HEK293 (cell line): ENCODE measurements at regions not wholly inside any gene's neighbourhood (a gene's known extent, or its start where the extent isn't known, plus 50 kb on each side); places are given as distances from the start of the nearest gene placed in this dataset.
A peak's percentile ranks its signal among the peaks of the same experiment; 100 is the strongest.

Experiments used
- BCL11A ChIP-seq: fragments of 450-650 bp; formaldehyde crosslinking; IDR thresholded peaks from 2 replicates; pipeline ENCODE4 v1.5.1; 2016; ENCODE audit warnings: low read depth, missing biosample characterization, missing genetic modification characterization
- BCL6B ChIP-seq: fragments of 450-650 bp; formaldehyde crosslinking; IDR thresholded peaks from 2 replicates; pipeline ENCODE4 v1.5.1; 2017; ENCODE audit warnings: missing biosample characterization, missing genetic modification characterization
- GLI2 ChIP-seq: fragments of 450-650 bp; formaldehyde crosslinking; IDR thresholded peaks from 2 replicates; pipeline ENCODE4; 2017; ENCODE audit warnings: missing biosample characterization, missing genetic modification characterization, low read depth, borderline replicate concordance
- GLIS1 ChIP-seq: fragments of 450-650 bp; formaldehyde crosslinking; IDR thresholded peaks from 2 replicates; pipeline ENCODE4 v1.5.1; 2016; ENCODE audit warnings: missing biosample characterization, missing genetic modification characterization
- KLF8 ChIP-seq: fragments of 450-650 bp; formaldehyde crosslinking; IDR thresholded peaks from 2 replicates; pipeline ENCODE4 v1.5.1; 2016; ENCODE audit warnings: missing biosample characterization, missing genetic modification characterization
- SALL2 ChIP-seq: fragments of 450-650 bp; formaldehyde crosslinking; IDR thresholded peaks from 2 replicates; pipeline ENCODE4 v1.5.0; 2017; ENCODE audit warnings: missing biosample characterization, mild to moderate bottlenecking, missing genetic modification characterization, borderline replicate concordance
- ZBTB49 ChIP-seq: fragments of 450-650 bp; formaldehyde crosslinking; IDR thresholded peaks from 2 replicates; pipeline ENCODE4 v1.5.1; 2016; ENCODE audit warnings: missing biosample characterization, missing genetic modification characterization, low read depth
- ZNF121 ChIP-seq: fragments of 450-650 bp; formaldehyde crosslinking; IDR thresholded peaks from 2 replicates; pipeline ENCODE4 v1.5.1; 2016; ENCODE audit warnings: missing biosample characterization, missing genetic modification characterization
- ZNF138 ChIP-seq: fragments of 450-650 bp; formaldehyde crosslinking; IDR thresholded peaks from 2 replicates; pipeline ENCODE4 v1.5.1; 2016; ENCODE audit warnings: missing biosample characterization, missing genetic modification characterization, borderline replicate concordance
- ZNF155 ChIP-seq: fragments of 450-650 bp; formaldehyde crosslinking; IDR thresholded peaks from 2 replicates; pipeline ENCODE4 v1.5.1; 2016; ENCODE audit warnings: missing biosample characterization, missing genetic modification characterization
- ZNF211 ChIP-seq: fragments of 450-650 bp; formaldehyde crosslinking; IDR thresholded peaks from 2 replicates; pipeline ENCODE4 v1.5.1; 2016; ENCODE audit warnings: low read depth, missing biosample characterization, missing genetic modification characterization
- ZNF248 ChIP-seq: fragments of 450-650 bp; formaldehyde crosslinking; IDR thresholded peaks from 2 replicates; pipeline ENCODE4 v1.5.1; 2017; ENCODE audit warnings: missing biosample characterization, missing genetic modification characterization
- ZNF302 ChIP-seq: fragments of 450-650 bp; formaldehyde crosslinking; IDR thresholded peaks from 2 replicates; pipeline ENCODE4 v1.5.1; 2016; ENCODE audit warnings: missing biosample characterization, missing genetic modification characterization, low read depth
- ZNF398 ChIP-seq: fragments of 450-650 bp; formaldehyde crosslinking; IDR thresholded peaks from 2 replicates; pipeline ENCODE4 v1.5.1; 2017; ENCODE audit warnings: missing biosample characterization, missing genetic modification characterization
- ZNF426 ChIP-seq: fragments of 450-650 bp; formaldehyde crosslinking; IDR thresholded peaks from 2 replicates; pipeline ENCODE4 v1.5.1; 2017; ENCODE audit warnings: missing biosample characterization, missing genetic modification characterization, mild to moderate bottlenecking, inconsistent platforms, moderate library complexity
- ZNF629 ChIP-seq: fragments of 450-650 bp; formaldehyde crosslinking; IDR thresholded peaks from 2 replicates; pipeline ENCODE4 v1.5.1; 2017; ENCODE audit warnings: missing biosample characterization, missing genetic modification characterization
- ZNF747 ChIP-seq: fragments of 450-650 bp; formaldehyde crosslinking; IDR thresholded peaks from 2 replicates; pipeline ENCODE4 v1.5.1; 2016; ENCODE audit warnings: missing biosample characterization, missing genetic modification characterization
- ZNF785 ChIP-seq: fragments of 450-650 bp; formaldehyde crosslinking; IDR thresholded peaks from 2 replicates; pipeline ENCODE4 v1.5.1; 2016; ENCODE audit warnings: missing biosample characterization, missing genetic modification characterization
- ZSCAN4 ChIP-seq: fragments of 450-650 bp; formaldehyde crosslinking; IDR thresholded peaks from 2 replicates; pipeline ENCODE4 v1.5.1; 2017; ENCODE audit warnings: missing biosample characterization, missing genetic modification characterization
- ZXDB ChIP-seq: fragments of 450-650 bp; formaldehyde crosslinking; IDR thresholded peaks from 2 replicates; pipeline ENCODE4 v1.5.1; 2016; ENCODE audit warnings: missing biosample characterization, missing genetic modification characterization
- TF ChIP-seq, protein P1 (sequence below): fragments of 450-650 bp; formaldehyde crosslinking; IDR thresholded peaks from 2 replicates; pipeline ENCODE4; 2016; ENCODE audit warnings: missing biosample characterization, missing genetic modification characterization
- TF ChIP-seq, protein P2 (sequence below): fragments of 450-650 bp; formaldehyde crosslinking; conservative IDR thresholded peaks from 2 replicates; pipeline ENCODE4 v1.5.1; 2016; ENCODE audit warnings: low read depth, missing biosample characterization, missing genetic modification characterization
- TF ChIP-seq, protein P3 (sequence below): fragments of 450-650 bp; formaldehyde crosslinking; conservative IDR thresholded peaks from 2 replicates; pipeline ENCODE4 v1.5.1; 2016; ENCODE audit warnings: low read depth, missing biosample characterization, missing genetic modification characterization

DNA sequence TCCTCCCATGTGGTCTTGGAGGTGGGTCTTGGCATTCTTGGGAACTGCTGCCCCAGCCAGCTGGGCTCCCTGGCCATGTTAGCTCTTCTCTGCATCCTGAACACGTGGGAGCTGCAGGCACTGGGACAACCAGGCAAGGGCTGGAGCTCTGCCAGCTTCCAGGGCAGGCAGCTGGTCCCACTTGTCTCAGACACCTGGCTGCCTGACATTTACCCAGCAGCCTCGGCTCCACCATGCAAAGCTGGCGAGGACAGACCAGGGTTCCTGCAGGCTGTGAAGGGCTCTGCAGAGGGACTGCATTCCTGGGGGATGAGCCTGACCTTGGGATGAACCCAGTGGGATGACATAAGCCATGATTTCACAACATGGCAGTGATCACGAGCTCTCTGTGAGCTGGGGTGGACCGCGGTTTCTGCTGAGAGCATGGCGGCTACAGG is 99.0 kb upstream of the TSHZ3 start (continued):
- TF ChIP-seq ZNF426 (tag by site-specific recombination): no peak
- TF ChIP-seq ZNF155 (tag by site-specific recombination): no peak
- TF ChIP-seq, protein P1, sequence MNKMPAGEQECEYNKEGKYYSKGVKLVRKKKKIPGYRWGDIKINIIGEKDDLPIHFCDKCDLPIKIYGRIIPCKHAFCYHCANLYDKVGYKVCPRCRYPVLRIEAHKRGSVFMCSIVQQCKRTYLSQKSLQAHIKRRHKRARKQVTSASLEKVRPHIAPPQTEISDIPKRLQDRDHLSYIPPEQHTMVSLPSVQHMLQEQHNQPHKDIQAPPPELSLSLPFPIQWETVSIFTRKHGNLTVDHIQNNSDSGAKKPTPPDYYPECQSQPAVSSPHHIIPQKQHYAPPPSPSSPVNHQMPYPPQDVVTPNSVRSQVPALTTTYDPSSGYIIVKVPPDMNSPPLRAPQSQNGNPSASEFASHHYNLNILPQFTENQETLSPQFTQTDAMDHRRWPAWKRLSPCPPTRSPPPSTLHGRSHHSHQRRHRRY (tag by site-specific recombination): no peak
- no peak for TF ChIP-seq ZNF211 (tag by site-specific recombination)
- no peak for TF ChIP-seq ZNF747 (tag by site-specific recombination)
- no peak for TF ChIP-seq BCL6B (tag by site-specific recombination)
- TF ChIP-seq GLI2 (tag by site-specific recombination): no peak
- no peak for TF ChIP-seq ZSCAN4 (tag by site-specific recombination)
- no peak for TF ChIP-seq ZNF398
- peak; percentile 51 for TF ChIP-seq ZNF629 (tag by site-specific recombination)
- peak; percentile 38; the same call in 1 of the 2 replicates for TF ChIP-seq ZNF785 (tag by site-specific recombination)
- TF ChIP-seq ZNF138 (tag by site-specific recombination): no peak
- no peak for TF ChIP-seq SALL2 (tag by site-specific recombination)
- TF ChIP-seq ZNF121 (tag by site-specific recombination): no peak
- TF ChIP-seq ZNF248: no peak
- TF ChIP-seq, protein P2, sequence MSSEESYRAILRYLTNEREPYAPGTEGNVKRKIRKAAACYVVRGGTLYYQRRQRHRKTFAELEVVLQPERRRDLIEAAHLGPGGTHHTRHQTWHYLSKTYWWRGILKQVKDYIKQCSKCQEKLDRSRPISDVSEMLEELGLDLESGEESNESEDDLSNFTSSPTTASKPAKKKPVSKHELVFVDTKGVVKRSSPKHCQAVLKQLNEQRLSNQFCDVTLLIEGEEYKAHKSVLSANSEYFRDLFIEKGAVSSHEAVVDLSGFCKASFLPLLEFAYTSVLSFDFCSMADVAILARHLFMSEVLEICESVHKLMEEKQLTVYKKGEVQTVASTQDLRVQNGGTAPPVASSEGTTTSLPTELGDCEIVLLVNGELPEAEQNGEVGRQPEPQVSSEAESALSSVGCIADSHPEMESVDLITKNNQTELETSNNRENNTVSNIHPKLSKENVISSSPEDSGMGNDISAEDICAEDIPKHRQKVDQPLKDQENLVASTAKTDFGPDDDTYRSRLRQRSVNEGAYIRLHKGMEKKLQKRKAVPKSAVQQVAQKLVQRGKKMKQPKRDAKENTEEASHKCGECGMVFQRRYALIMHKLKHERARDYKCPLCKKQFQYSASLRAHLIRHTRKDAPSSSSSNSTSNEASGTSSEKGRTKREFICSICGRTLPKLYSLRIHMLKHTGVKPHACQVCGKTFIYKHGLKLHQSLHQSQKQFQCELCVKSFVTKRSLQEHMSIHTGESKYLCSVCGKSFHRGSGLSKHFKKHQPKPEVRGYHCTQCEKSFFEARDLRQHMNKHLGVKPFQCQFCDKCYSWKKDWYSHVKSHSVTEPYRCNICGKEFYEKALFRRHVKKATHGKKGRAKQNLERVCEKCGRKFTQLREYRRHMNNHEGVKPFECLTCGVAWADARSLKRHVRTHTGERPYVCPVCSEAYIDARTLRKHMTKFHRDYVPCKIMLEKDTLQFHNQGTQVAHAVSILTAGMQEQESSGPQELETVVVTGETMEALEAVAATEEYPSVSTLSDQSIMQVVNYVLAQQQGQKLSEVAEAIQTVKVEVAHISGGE (tag by site-specific recombination): no peak
- TF ChIP-seq KLF8: 0 out of 2 replicates have a peak, but pooled peaks have one; percentile 46
- TF ChIP-seq, protein P3, sequence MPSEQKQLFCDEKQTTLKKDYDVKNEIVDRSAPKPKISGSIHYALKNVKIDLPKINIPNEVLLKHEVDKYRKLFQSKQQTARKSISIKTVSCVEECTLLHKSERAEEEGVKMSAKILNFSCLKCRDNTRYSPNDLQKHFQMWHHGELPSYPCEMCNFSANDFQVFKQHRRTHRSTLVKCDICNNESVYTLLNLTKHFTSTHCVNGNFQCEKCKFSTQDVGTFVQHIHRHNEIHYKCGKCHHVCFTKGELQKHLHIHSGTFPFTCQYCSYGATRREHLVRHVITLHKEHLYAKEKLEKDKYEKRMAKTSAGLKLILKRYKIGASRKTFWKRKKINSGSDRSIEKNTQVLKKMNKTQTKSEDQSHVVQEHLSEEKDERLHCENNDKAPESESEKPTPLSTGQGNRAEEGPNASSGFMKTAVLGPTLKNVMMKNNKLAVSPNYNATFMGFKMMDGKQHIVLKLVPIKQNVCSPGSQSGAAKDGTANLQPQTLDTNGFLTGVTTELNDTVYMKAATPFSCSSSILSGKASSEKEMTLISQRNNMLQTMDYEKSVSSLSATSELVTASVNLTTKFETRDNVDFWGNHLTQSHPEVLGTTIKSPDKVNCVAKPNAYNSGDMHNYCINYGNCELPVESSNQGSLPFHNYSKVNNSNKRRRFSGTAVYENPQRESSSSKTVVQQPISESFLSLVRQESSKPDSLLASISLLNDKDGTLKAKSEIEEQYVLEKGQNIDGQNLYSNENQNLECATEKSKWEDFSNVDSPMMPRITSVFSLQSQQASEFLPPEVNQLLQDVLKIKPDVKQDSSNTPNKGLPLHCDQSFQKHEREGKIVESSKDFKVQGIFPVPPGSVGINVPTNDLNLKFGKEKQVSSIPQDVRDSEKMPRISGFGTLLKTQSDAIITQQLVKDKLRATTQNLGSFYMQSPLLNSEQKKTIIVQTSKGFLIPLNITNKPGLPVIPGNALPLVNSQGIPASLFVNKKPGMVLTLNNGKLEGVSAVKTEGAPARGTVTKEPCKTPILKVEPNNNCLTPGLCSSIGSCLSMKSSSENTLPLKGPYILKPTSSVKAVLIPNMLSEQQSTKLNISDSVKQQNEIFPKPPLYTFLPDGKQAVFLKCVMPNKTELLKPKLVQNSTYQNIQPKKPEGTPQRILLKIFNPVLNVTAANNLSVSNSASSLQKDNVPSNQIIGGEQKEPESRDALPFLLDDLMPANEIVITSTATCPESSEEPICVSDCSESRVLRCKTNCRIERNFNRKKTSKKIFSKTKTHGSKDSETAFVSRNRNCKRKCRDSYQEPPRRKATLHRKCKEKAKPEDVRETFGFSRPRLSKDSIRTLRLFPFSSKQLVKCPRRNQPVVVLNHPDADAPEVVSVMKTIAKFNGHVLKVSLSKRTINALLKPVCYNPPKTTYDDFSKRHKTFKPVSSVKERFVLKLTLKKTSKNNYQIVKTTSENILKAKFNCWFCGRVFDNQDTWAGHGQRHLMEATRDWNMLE (tag by site-specific recombination): no peak
- no peak for TF ChIP-seq ZNF302 (tag by site-specific recombination)
- TF ChIP-seq BCL11A: no peak
- no peak for TF ChIP-seq ZXDB (tag by site-specific recombination)
- no peak for TF ChIP-seq ZBTB49 (tag by site-specific recombination)
- TF ChIP-seq GLIS1 (tag by site-specific recombination): peak; percentile 67
